ENCODE measurements at regions not wholly inside any gene's neighbourhood (a gene's known extent, or its start where the extent isn't known, plus 50 kb on each side); places are given as distances from the start of the nearest gene placed in this dataset.

- BruUV-seq (replicated peaks): no TSS peak
- intact Hi-C loops (cut with micrococcal nuclease) (no loop called here), in situ Hi-C loops (cut with MboI) (no loop called here)
- no peaks in the 10 kb centered on the region for H3K4me1 ChIP-seq (replicated peaks in 1 of 2; ENCODE audit: control insufficient read depth in 2 of 2, insufficient read depth in 2 of 2, low read length in 2 of 2)
- H3K79me2 ChIP-seq (ENCODE audit: control insufficient read depth, insufficient read depth, low read length): no peaks in the 10 kb centered on the region; the same call in 2 of the 3 replicates
- H3K27ac ChIP-seq (ENCODE audit: extremely low read depth, low read depth, low read length): no peak overlapping the region
- no peak for DNase-seq (ENCODE audit: extremely low read depth in 1 of 4, low spot score in 3 of 4)
- no peaks in the 10 kb centered on the region for H4K20me1 ChIP-seq (replicated peaks; ENCODE audit: control insufficient read depth, insufficient read depth, low read length)
- ATAC-seq: no peak
- H3K4me2 ChIP-seq (ENCODE audit: insufficient read depth, low read length): no peak overlapping the region
- H3K9ac ChIP-seq (ENCODE audit: insufficient read depth in 1 of 2, low read depth in 2 of 2, low read length in 2 of 2): no peak overlapping the region
- CTCF ChIA-PET (ENCODE audit: low intra/inter-chr PET ratio): no interaction called here
- H2AFZ ChIP-seq (ENCODE audit: low read depth, low read length): no peak overlapping the region
- H3K9me1 ChIP-seq (ENCODE audit: control insufficient read depth, insufficient read depth, low read length): no peaks in the 10 kb centered on the region
- H3K27me3 ChIP-seq (ENCODE audit: control insufficient read depth in 2 of 2, insufficient read depth in 2 of 2, low read length in 2 of 2): no peaks in the 10 kb centered on the region
- no peak for FAIRE-seq
- WGBS (ENCODE audit: insufficient coverage, low coverage, missing lambda C conversion rate): 0% methylated on average over 2 of the region's 2 CpGs
- TF ChIP-seq ZNF121 (CRISPR knock-in tag; conservative IDR thresholded peaks at IDR 0.05) (no peak), MAZ (CRISPR knock-in tag; conservative IDR thresholded peaks at IDR 0.05 in 1 of 2, IDR thresholded peaks at IDR 0.05 in 1 of 2) (no peak), GTF3C2 (IDR thresholded peaks at IDR 0.05; ENCODE audit: borderline replicate concordance, extremely low read depth, insufficient read length) (no peak), ATF1 (CRISPR knock-in tag; IDR thresholded peaks at IDR 0.05) (no peak), ATF1 (tag; IDR thresholded peaks at IDR 0.05) (no peak), CHD2 (IDR thresholded peaks at IDR 0.05; ENCODE audit: low read depth, low read length) (no peak), CREM (IDR thresholded peaks at IDR 0.05; ENCODE audit: low read depth) (no peak), PTRF (tag; IDR thresholded peaks at IDR 0.05) (no peak), NCOA4 (IDR thresholded peaks at IDR 0.05; ENCODE audit: partially characterized antibody) (no peak), GTF2E2 (tag; IDR thresholded peaks at IDR 0.05) (no peak), EZH2 (IDR thresholded peaks at IDR 0.05; ENCODE audit: borderline replicate concordance, low read depth, low read length) (no peak), SMAD1 (IDR thresholded peaks at IDR 0.05; ENCODE audit: low read depth, low read length, partially characterized antibody) (no peak), ZNF512 (tag; IDR thresholded peaks at IDR 0.05) (no peak)
- no peaks in the 10 kb centered on the region for H3K36me3 ChIP-seq (ENCODE audit: control insufficient read depth, insufficient read depth, low read length)
- H3K4me3 ChIP-seq: no peak overlapping the region
- POLR2A ChIA-PET: no interaction called here
- no peaks in the 10 kb centered on the region for H3K9me3 ChIP-seq (replicated peaks; ENCODE audit: control insufficient read depth, insufficient read depth, low read depth, low read length)
Measured at GRCh38 chr5:114665551-114665950, 303.7 kb downstream of the KCNN2 start.

Data from K562 (cell line).